GM12892 (cell line): ENCODE measurements at regions not wholly inside any gene's neighbourhood (a gene's known extent, or its start where the extent isn't known, plus 50 kb on each side); places are given as distances from the start of the nearest gene placed in this dataset.

Experiments used
- POLR2A ChIP-seq: IDR thresholded peaks from 2 replicates; pipeline ENCODE4 v1.6.1; 2011; ENCODE audit warnings: low read depth, low read length, control low read depth
- POLR2AphosphoS5 ChIP-seq: IDR thresholded peaks from 2 replicates; pipeline ENCODE4 v1.6.1; 2011; ENCODE audit warnings: low read depth, low read length, control low read depth
- TAF1 ChIP-seq: IDR thresholded peaks from 2 replicates; pipeline ENCODE4 v1.6.1; 2011; ENCODE audit warnings: low read depth, mild to moderate bottlenecking, control low read depth, low read length, borderline replicate concordance

GRCh38 chr22:27022896-27023361 is 365.5 kb downstream of the MIAT start:
- no peak for TF ChIP-seq POLR2AphosphoS5
- no peak for TF ChIP-seq POLR2A
- no peak for TF ChIP-seq TAF1
